ENCODE measurements at regions not wholly inside any gene's neighbourhood (a gene's known extent, or its start where the extent isn't known, plus 50 kb on each side); places are given as distances from the start of the nearest gene placed in this dataset.

DNA sequence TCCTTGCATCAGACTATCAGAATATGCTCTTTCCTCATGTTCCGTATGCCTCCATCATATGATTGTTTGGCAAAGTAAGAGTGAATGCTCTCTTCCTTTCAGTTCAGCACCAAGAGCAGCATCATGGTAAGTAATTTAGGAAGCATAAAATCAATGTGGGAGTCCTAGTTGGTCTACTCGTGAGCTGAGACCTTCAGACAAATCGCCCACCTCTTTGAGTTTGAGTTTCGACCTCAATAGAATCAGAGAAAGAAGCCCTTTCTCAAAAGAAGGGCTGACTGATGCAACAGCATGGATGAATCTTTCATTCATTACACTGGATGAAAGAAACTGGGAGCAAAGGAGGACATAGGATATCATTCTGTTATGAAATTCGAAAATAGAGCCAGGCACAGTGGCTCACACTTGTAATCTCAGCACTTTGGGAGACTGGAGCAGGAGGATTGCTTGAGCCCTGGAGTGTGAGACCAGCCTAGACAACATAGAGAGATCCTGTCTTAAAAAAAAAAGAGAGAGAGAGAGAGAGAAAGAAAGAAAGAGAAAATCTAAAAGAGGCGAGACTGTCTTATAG lies 112.5 kb downstream of the ZC3H11B start (continued):
- no peak for TF ChIP-seq YY1 (tag by site-specific recombination; IDR thresholded peaks at IDR 0.05)
- no peak for TF ChIP-seq ZNF624 (tag by site-specific recombination; IDR thresholded peaks at IDR 0.05)
- TF ChIP-seq ZNF354C (tag by site-specific recombination; IDR thresholded peaks at IDR 0.05; ENCODE audit: borderline replicate concordance, low read depth): no peak
- TF ChIP-seq, protein P1, sequence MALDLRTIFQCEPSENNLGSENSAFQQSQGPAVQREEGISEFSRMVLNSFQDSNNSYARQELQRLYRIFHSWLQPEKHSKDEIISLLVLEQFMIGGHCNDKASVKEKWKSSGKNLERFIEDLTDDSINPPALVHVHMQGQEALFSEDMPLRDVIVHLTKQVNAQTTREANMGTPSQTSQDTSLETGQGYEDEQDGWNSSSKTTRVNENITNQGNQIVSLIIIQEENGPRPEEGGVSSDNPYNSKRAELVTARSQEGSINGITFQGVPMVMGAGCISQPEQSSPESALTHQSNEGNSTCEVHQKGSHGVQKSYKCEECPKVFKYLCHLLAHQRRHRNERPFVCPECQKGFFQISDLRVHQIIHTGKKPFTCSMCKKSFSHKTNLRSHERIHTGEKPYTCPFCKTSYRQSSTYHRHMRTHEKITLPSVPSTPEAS (tag by site-specific recombination; IDR thresholded peaks at IDR 0.05): no peak
- TF ChIP-seq SCRT1 (tag by site-specific recombination; IDR thresholded peaks at IDR 0.05; ENCODE audit: borderline replicate concordance): no peak
- TF ChIP-seq, protein P2, sequence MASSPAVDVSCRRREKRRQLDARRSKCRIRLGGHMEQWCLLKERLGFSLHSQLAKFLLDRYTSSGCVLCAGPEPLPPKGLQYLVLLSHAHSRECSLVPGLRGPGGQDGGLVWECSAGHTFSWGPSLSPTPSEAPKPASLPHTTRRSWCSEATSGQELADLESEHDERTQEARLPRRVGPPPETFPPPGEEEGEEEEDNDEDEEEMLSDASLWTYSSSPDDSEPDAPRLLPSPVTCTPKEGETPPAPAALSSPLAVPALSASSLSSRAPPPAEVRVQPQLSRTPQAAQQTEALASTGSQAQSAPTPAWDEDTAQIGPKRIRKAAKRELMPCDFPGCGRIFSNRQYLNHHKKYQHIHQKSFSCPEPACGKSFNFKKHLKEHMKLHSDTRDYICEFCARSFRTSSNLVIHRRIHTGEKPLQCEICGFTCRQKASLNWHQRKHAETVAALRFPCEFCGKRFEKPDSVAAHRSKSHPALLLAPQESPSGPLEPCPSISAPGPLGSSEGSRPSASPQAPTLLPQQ (tag by site-specific recombination; IDR thresholded peaks at IDR 0.05): no peak
- no peak for TF ChIP-seq MEIS1 (CRISPR knock-in tag; IDR thresholded peaks at IDR 0.05; ENCODE audit: borderline replicate concordance)

DNA sequence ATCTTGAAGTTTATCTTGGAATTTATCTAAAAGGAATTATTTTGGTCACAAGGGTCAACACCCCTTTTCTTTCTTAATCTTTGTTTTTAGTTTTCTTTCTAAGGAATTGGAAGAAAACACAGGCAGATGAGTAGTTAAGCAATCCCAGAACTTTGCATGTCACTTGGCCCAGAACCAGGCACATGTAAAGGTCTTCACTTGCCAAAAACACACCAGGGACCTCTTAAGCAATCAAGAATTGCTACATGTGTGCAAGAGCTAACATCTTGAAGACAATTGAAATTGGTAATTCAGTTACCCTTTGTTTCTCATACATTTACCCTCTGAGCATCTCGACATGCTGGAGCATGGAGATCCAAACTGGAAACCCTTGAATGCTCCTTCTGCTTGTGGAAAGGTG lies 114.2 kb downstream of the ZC3H11B start:
- Histone ChIP-seq H3K4me3 (ENCODE audit: low read depth, low read length) (no peak overlapping the region), H3K36me3 (ENCODE audit: control insufficient read depth in 2 of 2, insufficient read depth in 1 of 2, low read length in 2 of 2) (no peaks in the 10 kb centered on the region), H3K27ac (ENCODE audit: extremely low read depth, low read depth, low read length) (no peak overlapping the region), H3K9me3 (ENCODE audit: control insufficient read depth, insufficient read depth, low read depth, low read length) (no peaks in the 10 kb centered on the region), H3K4me1 (ENCODE audit: control insufficient read depth, insufficient read depth, low read length) (no peaks in the 10 kb centered on the region)
- no peak for TF ChIP-seq SP7 (tag by site-specific recombination; IDR thresholded peaks at IDR 0.05)
- no peak for TF ChIP-seq ZNF174 (tag by site-specific recombination; IDR thresholded peaks at IDR 0.05)
- no peak for TF ChIP-seq ZNF791 (tag by site-specific recombination; IDR thresholded peaks at IDR 0.05)
- TF ChIP-seq KLF16 (tag by site-specific recombination; IDR thresholded peaks at IDR 0.05): no peak
- TF ChIP-seq IKZF3 (tag by site-specific recombination; IDR thresholded peaks at IDR 0.05): no peak
- no peak for TF ChIP-seq ZNF184 (tag by site-specific recombination; IDR thresholded peaks at IDR 0.05)
- no peak for TF ChIP-seq MZF1 (tag by site-specific recombination; IDR thresholded peaks at IDR 0.05; ENCODE audit: borderline replicate concordance)
- no peak for TF ChIP-seq ZNF24 (tag by site-specific recombination; IDR thresholded peaks at IDR 0.05)
- TF ChIP-seq ZNF660 (tag by site-specific recombination; IDR thresholded peaks at IDR 0.05): no peak
- TF ChIP-seq ZNF585B (tag by site-specific recombination; IDR thresholded peaks at IDR 0.05): no peak
- TF ChIP-seq PRDM2 (tag by site-specific recombination; IDR thresholded peaks at IDR 0.05; ENCODE audit: borderline replicate concordance): no peak
- no peak for TF ChIP-seq ZBTB6 (tag by site-specific recombination; IDR thresholded peaks at IDR 0.05)
- TF ChIP-seq ZNF747 (tag by site-specific recombination; IDR thresholded peaks at IDR 0.05): no peak
- TF ChIP-seq GFI1B (tag by site-specific recombination; IDR thresholded peaks at IDR 0.05): no peak
- TF ChIP-seq ZNF223 (tag by site-specific recombination; IDR thresholded peaks at IDR 0.05): no peak
- no peak for TF ChIP-seq ZSCAN16 (tag by site-specific recombination; IDR thresholded peaks at IDR 0.05)
- ChIA-PET POLR2A (no interaction called here), CTCF (interaction anchor here (0.5 to 0.8 kb wide), 2 partner anchors 9 to 55 kb away, joined by 3 to 7 read pairs; no protein-coding TSS in a partner anchor)
